ENCODE measurements at regions not wholly inside any gene's neighbourhood (a gene's known extent, or its start where the extent isn't known, plus 50 kb on each side); places are given as distances from the start of the nearest gene placed in this dataset.
A peak's percentile ranks its signal among the peaks of the same experiment; 100 is the strongest.

- 77% methylated on average over 1 of the region's 2 CpGs for WGBS
- no peak overlapping the region for H2BK12ac ChIP-seq (ENCODE audit: low read length in 2 of 2)
- H3K9me3 ChIP-seq (ENCODE audit: control insufficient read depth, low read length) = no peaks in the 10 kb centered on the region
- no peak overlapping the region for H2BK15ac ChIP-seq (ENCODE audit: low read depth, poor library complexity, severe bottlenecking)
- no peak overlapping the region for H3K4ac ChIP-seq (ENCODE audit: low read depth in 1 of 2, low read length in 2 of 2)
- no peaks in the 10 kb centered on the region for H3K79me1 ChIP-seq (replicated peaks; ENCODE audit: low read length, poor library complexity, severe bottlenecking)
- no peaks in the 10 kb centered on the region for H3K4me1 ChIP-seq (ENCODE audit: control insufficient read depth, insufficient read depth, low read depth, low read length)
- H3K9ac ChIP-seq (ENCODE audit: low read length) = no peak overlapping the region
- H3K36me3 ChIP-seq (ENCODE audit: control insufficient read depth in 1 of 2, insufficient read depth in 2 of 2, low read depth in 1 of 2, low read length in 2 of 2) = no peaks in the 10 kb centered on the region
- no peak for DNase-seq
- H2BK5ac ChIP-seq (ENCODE audit: low read depth, low read length, poor library complexity, severe bottlenecking) = no peak overlapping the region
- no peak overlapping the region for H4K91ac ChIP-seq (ENCODE audit: low read length)
- H3K4me3 ChIP-seq (ENCODE audit: insufficient read depth in 1 of 2, low read depth in 1 of 2, low read length in 2 of 2) = no peak overlapping the region
- peaks cover 0 to 12% of the 10 kb centered on the region in 2 experiments for H3K27me3 ChIP-seq (ENCODE audit: control insufficient read depth in 1 of 2, insufficient read depth in 1 of 2, low read length in 2 of 2)
- no peak overlapping the region for H3K27ac ChIP-seq (ENCODE audit: low read length, poor library complexity, severe bottlenecking)
- H2AFZ ChIP-seq (ENCODE audit: low read depth, low read length) = no peak overlapping the region
- no peak overlapping the region for H2BK120ac ChIP-seq (ENCODE audit: low read depth, low read length)
- no peak overlapping the region for H3K4me2 ChIP-seq (ENCODE audit: low read length, poor library complexity, severe bottlenecking)
- no peak overlapping the region for H3K23ac ChIP-seq (ENCODE audit: low read length in 2 of 2)
- no peak overlapping the region for H3K14ac ChIP-seq (ENCODE audit: low read length in 2 of 2)
- H2AK5ac ChIP-seq (ENCODE audit: low read length, severe bottlenecking) = no peak overlapping the region
- H4K8ac ChIP-seq (ENCODE audit: low read length) = no peak overlapping the region
- H3K18ac ChIP-seq (ENCODE audit: low read depth in 1 of 2, low read length in 2 of 2) = no peak overlapping the region
These were observed 312.9 kb downstream of the DEPDC1B start for GRCh38 chr5:60387051-60387440.

DNA sequence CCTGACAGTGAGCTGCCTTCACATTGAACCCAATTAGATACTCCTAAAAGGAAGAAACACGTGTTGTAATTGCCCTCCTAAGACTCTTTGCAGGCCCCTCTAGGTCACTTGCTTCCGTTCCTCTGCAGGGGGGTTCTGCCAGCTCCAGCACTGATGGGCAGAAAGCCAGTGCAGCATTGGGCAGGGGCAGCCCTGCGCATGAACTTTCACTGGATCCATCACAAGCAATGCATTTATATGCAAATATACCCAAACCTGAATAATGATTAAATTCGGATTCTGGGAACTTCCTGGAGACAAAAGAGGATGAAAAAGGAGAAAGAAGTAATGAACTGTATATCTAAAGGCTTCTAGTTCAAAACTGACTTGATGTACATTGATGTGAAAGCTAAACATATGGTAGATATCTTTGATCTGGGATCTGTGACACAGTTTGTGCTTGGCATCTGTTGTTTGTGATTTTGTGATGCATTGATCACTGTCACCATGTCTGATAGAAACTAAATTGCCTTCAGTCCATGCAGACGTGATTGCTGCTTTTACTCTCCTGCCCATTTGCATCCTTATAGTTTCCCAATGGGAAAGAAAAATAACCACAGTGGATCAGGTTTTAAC lies 313.4 kb downstream of the DEPDC1B start:
- Histone ChIP-seq H3K4me1 (ENCODE audit: control insufficient read depth, insufficient read depth, low read depth, low read length) (no peaks in the 10 kb centered on the region), H4K8ac (ENCODE audit: low read length) (no peak overlapping the region), H3K36me3 (ENCODE audit: control insufficient read depth in 1 of 2, insufficient read depth in 2 of 2, low read depth in 1 of 2, low read length in 2 of 2) (no peaks in the 10 kb centered on the region), H3K9me3 (ENCODE audit: control insufficient read depth, low read length) (no peaks in the 10 kb centered on the region), H3K79me1 (replicated peaks; ENCODE audit: low read length, poor library complexity, severe bottlenecking) (no peaks in the 10 kb centered on the region), H3K27me3 (ENCODE audit: control insufficient read depth in 1 of 2, insufficient read depth in 1 of 2, low read length in 2 of 2) (peaks cover 0 to 12% of the 10 kb centered on the region in 2 experiments), H3K23ac (ENCODE audit: low read length in 2 of 2) (no peak overlapping the region), H2BK120ac (ENCODE audit: low read depth, low read length) (no peak overlapping the region), H3K27ac (ENCODE audit: low read length, poor library complexity, severe bottlenecking) (no peak overlapping the region), H3K14ac (ENCODE audit: low read length in 2 of 2) (no peak overlapping the region), H3K4me2 (ENCODE audit: low read length, poor library complexity, severe bottlenecking) (no peak overlapping the region), H3K9ac (ENCODE audit: low read length) (no peak overlapping the region), H2BK15ac (ENCODE audit: low read depth, poor library complexity, severe bottlenecking) (no peak overlapping the region), H2AK5ac (ENCODE audit: low read length, severe bottlenecking) (no peak overlapping the region), H2BK12ac (ENCODE audit: low read length in 2 of 2) (no peak overlapping the region), H4K91ac (ENCODE audit: low read length) (no peak overlapping the region), H2AFZ (ENCODE audit: low read depth, low read length) (no peak overlapping the region), H3K4ac (ENCODE audit: low read depth in 1 of 2, low read length in 2 of 2) (no peak overlapping the region), H2BK5ac (ENCODE audit: low read depth, low read length, poor library complexity, severe bottlenecking) (no peak overlapping the region), H3K4me3 (ENCODE audit: insufficient read depth in 1 of 2, low read depth in 1 of 2, low read length in 2 of 2) (no peak overlapping the region), H3K18ac (ENCODE audit: low read depth in 1 of 2, low read length in 2 of 2) (no peak overlapping the region)
- WGBS = 52% methylated on average over 4 of the region's 5 CpGs
- DNase-seq = no peak

DNA sequence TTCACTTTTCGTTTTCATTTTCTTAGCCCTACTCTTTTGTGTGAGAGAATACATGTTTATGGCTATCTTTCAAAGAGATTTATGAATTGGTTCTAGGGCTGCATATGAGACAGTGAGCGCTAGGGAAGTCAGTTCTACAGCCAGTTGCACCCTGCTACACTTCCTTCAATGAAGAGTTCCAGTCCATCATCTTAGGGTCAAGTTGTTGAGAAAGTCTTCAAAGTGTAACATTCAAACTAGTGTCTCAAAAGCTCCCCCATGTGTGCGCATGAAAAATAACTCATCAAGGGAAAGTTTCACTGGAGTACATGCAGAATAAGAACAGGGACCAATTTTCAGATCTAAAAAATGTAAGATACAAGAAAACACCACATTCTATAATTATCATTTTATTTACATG lies 317.2 kb downstream of the DEPDC1B start:
- 71% methylated on average over 1 of the region's 3 CpGs for WGBS
- Histone ChIP-seq H3K79me1 (replicated peaks; ENCODE audit: low read length, poor library complexity, severe bottlenecking) (no peaks in the 10 kb centered on the region), H3K9ac (ENCODE audit: low read length) (no peak overlapping the region), H2BK15ac (ENCODE audit: low read depth, poor library complexity, severe bottlenecking) (no peak overlapping the region), H3K27me3 (ENCODE audit: control insufficient read depth in 1 of 2, insufficient read depth in 1 of 2, low read length in 2 of 2) (peaks cover 0 to 7% of the 10 kb centered on the region in 2 experiments), H3K4me2 (ENCODE audit: low read length, poor library complexity, severe bottlenecking) (no peak overlapping the region), H3K9me3 (ENCODE audit: control insufficient read depth, low read length) (no peaks in the 10 kb centered on the region), H3K27ac (ENCODE audit: low read length, poor library complexity, severe bottlenecking) (no peak overlapping the region), H4K91ac (ENCODE audit: low read length) (no peak overlapping the region), H4K8ac (ENCODE audit: low read length) (no peak overlapping the region), H3K23ac (ENCODE audit: low read length in 2 of 2) (no peak overlapping the region), H3K36me3 (ENCODE audit: control insufficient read depth in 1 of 2, insufficient read depth in 2 of 2, low read depth in 1 of 2, low read length in 2 of 2) (no peaks in the 10 kb centered on the region), H3K14ac (ENCODE audit: low read length in 2 of 2) (no peak overlapping the region), H2BK120ac (ENCODE audit: low read depth, low read length) (no peak overlapping the region), H3K4ac (ENCODE audit: low read depth in 1 of 2, low read length in 2 of 2) (no peak overlapping the region), H2AFZ (ENCODE audit: low read depth, low read length) (no peak overlapping the region), H2BK12ac (ENCODE audit: low read length in 2 of 2) (no peak overlapping the region), H2BK5ac (ENCODE audit: low read depth, low read length, poor library complexity, severe bottlenecking) (no peak overlapping the region), H3K4me3 (ENCODE audit: insufficient read depth in 1 of 2, low read depth in 1 of 2, low read length in 2 of 2) (no peak overlapping the region), H3K4me1 (ENCODE audit: control insufficient read depth, insufficient read depth, low read depth, low read length) (no peaks in the 10 kb centered on the region), H2AK5ac (ENCODE audit: low read length, severe bottlenecking) (no peak overlapping the region), H3K18ac (ENCODE audit: low read depth in 1 of 2, low read length in 2 of 2) (no peak overlapping the region)
- peak; percentile 39 for DNase-seq

GRCh38 chr5:60379907-60380306 lies 320.1 kb downstream of the DEPDC1B start:
- Histone ChIP-seq H2BK12ac (ENCODE audit: low read length in 2 of 2) (no peak overlapping the region), H2BK5ac (ENCODE audit: low read depth, low read length, poor library complexity, severe bottlenecking) (no peak overlapping the region), H3K27me3 (ENCODE audit: control insufficient read depth in 1 of 2, insufficient read depth in 1 of 2, low read length in 2 of 2) (peaks cover 0 to 6% of the 10 kb centered on the region in 2 experiments), H3K36me3 (ENCODE audit: control insufficient read depth in 1 of 2, insufficient read depth in 2 of 2, low read depth in 1 of 2, low read length in 2 of 2) (no peaks in the 10 kb centered on the region), H2BK15ac (ENCODE audit: low read depth, poor library complexity, severe bottlenecking) (no peak overlapping the region), H4K91ac (ENCODE audit: low read length) (no peak overlapping the region), H3K23ac (ENCODE audit: low read length in 2 of 2) (no peak overlapping the region), H2BK120ac (ENCODE audit: low read depth, low read length) (no peak overlapping the region), H3K9me3 (ENCODE audit: control insufficient read depth, low read length) (no peaks in the 10 kb centered on the region), H3K9ac (ENCODE audit: low read length) (no peak overlapping the region), H3K27ac (ENCODE audit: low read length, poor library complexity, severe bottlenecking) (no peak overlapping the region), H4K8ac (ENCODE audit: low read length) (no peak overlapping the region), H3K4ac (ENCODE audit: low read depth in 1 of 2, low read length in 2 of 2) (no peak overlapping the region), H3K18ac (ENCODE audit: low read depth in 1 of 2, low read length in 2 of 2) (no peak overlapping the region), H2AK5ac (ENCODE audit: low read length, severe bottlenecking) (no peak overlapping the region), H3K79me1 (replicated peaks; ENCODE audit: low read length, poor library complexity, severe bottlenecking) (no peaks in the 10 kb centered on the region), H3K4me2 (ENCODE audit: low read length, poor library complexity, severe bottlenecking) (no peak overlapping the region), H3K4me3 (ENCODE audit: insufficient read depth in 1 of 2, low read depth in 1 of 2, low read length in 2 of 2) (no peak overlapping the region), H3K14ac (ENCODE audit: low read length in 2 of 2) (no peak overlapping the region), H2AFZ (ENCODE audit: low read depth, low read length) (no peak overlapping the region), H3K4me1 (ENCODE audit: control insufficient read depth, insufficient read depth, low read depth, low read length) (no peaks in the 10 kb centered on the region)
- no peak for DNase-seq
- WGBS = 97% methylated on average over 4 of the region's 4 CpGs
